PFSK-1 (cell line): ENCODE measurements at regions not wholly inside any gene's neighbourhood (a gene's known extent, or its start where the extent isn't known, plus 50 kb on each side); places are given as distances from the start of the nearest gene placed in this dataset.

Source experiments
- POLR2AphosphoS5 ChIP-seq: IDR thresholded peaks from 2 replicates; pipeline ENCODE4 v1.6.1; 2012; ENCODE audit warnings: low read depth, mild to moderate bottlenecking, control low read depth, low read length, moderate library complexity
- SIN3A ChIP-seq: IDR thresholded peaks from 2 replicates; pipeline ENCODE4 v1.6.1; 2012; ENCODE audit warnings: mild to moderate bottlenecking, low read length, moderate library complexity, borderline replicate concordance; ENCODE audit not compliant: insufficient read depth

DNA sequence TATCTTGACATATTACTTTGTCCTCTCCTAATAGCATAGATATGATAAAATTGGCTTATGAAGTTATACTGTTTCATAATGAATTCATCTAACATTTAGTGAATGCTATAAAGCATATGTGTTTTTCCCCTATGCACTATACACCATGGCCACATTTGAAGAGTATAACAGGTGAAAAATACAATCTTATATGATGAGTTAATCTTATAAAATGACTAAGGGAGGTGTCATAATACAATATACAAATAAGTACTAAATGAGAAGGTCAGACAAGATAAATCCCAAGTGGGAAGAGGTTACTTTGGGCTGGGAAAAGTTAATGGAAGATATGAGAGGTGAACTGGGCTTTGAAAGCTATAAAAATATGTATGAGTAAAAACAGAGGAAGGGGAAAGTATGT is 174.4 kb downstream of the PCSK1 start:
- TF ChIP-seq POLR2AphosphoS5 (no peak), SIN3A (no peak)
